NB4 (cell line): ENCODE measurements at regions not wholly inside any gene's neighbourhood (a gene's known extent, or its start where the extent isn't known, plus 50 kb on each side); places are given as distances from the start of the nearest gene placed in this dataset.
"Not testable (repeated sequence)": the region's sequence is repeated elsewhere in the genome, so short reads cannot be mapped to it uniquely, and the experiment has no call there.

Experiments used
- DNase-seq: peaks from one replicate; pipeline ENCODE4 v3.0.0; 2010; ENCODE audit warnings: low read depth
- H3K4me3 ChIP-seq: one replicate; pipeline ENCODE4 v1.5.1; 2011; ENCODE audit warnings: mild to moderate bottlenecking, low read depth, low read length, moderate library complexity
- CTCF ChIP-seq: IDR thresholded peaks from one replicate; pipeline ENCODE4 v1.5.1; 2012; ENCODE audit warnings: low read depth, low read length
- MYC ChIP-seq: IDR thresholded peaks from 2 replicates; pipeline ENCODE4 v1.6.1; 2011; ENCODE audit warnings: low read depth, low read length
- POLR2A ChIP-seq: IDR thresholded peaks from 2 replicates; pipeline ENCODE4 v1.6.1; 2011; ENCODE audit warnings: mild to moderate bottlenecking; ENCODE audit not compliant: insufficient read length; ENCODE audit errors: extremely low read depth
- TF ChIP-seq, protein P1 (sequence below): IDR thresholded peaks from 2 replicates; pipeline ENCODE4 v1.6.1; 2011; ENCODE audit warnings: low read depth, low read length

- TF ChIP-seq CTCF (no peak), MYC (no peak), POLR2A (no peak)
- TF ChIP-seq, protein P1, sequence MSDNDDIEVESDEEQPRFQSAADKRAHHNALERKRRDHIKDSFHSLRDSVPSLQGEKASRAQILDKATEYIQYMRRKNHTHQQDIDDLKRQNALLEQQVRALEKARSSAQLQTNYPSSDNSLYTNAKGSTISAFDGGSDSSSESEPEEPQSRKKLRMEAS, result no peak
- DNase-seq, result no peak
- no peak overlapping the region for H3K4me3 ChIP-seq
Measured at GRCh38 chr14:30017370-30017993, 89.8 kb upstream of the PRKD1 start.

- no peak overlapping the region for H3K4me3 ChIP-seq
- no peak for DNase-seq
- no peak for TF ChIP-seq MYC
- no peak for TF ChIP-seq POLR2A
- no peak for TF ChIP-seq CTCF
- TF ChIP-seq, protein P1, result no peak
Measured at GRCh38 chr14:30020271-30020670, 92.6 kb upstream of the PRKD1 start.

- TF ChIP-seq, protein P1, result no peak
- no peak for TF ChIP-seq CTCF
- TF ChIP-seq MYC, result no peak
- TF ChIP-seq POLR2A, result no peak
- H3K4me3 ChIP-seq, result no peak overlapping the region
Measured at GRCh38 chr14:30020687-30021086, 93.0 kb upstream of the PRKD1 start.

DNA sequence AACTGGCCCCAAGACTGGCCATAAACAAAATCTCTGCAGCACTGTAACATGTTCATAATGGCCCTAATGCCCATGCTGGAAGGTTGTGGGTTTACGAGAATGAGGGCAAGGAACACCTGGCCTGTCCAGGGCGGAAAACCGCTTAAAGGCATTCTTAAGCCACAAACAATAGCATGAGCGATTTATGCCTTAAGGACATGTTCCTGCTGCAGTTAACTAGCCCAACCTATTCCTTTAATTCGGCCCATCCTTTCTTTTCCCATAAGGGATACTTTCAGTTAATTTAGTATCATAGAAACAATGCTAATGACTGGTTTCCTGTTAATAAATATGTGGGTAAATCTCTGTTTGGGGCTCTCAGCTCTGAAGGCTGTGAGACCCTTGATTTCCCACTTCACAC, 95.7 kb upstream of the PRKD1 start:
- not testable (repeated sequence) for DNase-seq, H3K4me3 ChIP-seq

More at GRCh38 chr14:30020687-30021086, 93.0 kb upstream of the PRKD1 start:
- DNase-seq, result no peak

DNA sequence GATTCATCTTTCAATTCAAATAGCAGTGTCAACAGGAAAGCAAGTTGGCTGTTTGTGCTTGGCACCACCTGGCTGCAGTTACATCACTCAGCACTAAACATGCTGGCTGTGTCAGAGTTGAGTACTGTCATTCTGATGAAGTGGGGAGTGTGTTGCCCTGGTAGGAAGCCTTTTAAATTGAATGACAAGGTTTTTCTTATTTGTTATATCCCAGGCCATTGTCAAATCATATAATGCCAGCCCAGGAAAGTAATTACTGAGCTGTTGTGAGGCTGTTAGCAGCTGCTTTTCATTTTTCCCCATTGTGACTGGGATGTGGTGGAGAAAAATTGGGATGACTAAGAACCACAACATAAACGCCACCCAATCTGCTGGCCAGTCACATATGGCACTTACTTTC, 106.5 kb upstream of the PRKD1 start:
- TF ChIP-seq, protein P1, result no peak
- TF ChIP-seq POLR2A, result no peak
- no peak for TF ChIP-seq MYC
- TF ChIP-seq CTCF, result no peak
- DNase-seq, result no peak
- H3K4me3 ChIP-seq, result no peak overlapping the region

GRCh38 chr14:30035361-30035760, 107.7 kb upstream of the PRKD1 start:
- TF ChIP-seq, protein P1, result no peak
- TF ChIP-seq CTCF, result no peak
- no peak for TF ChIP-seq MYC
- no peak for TF ChIP-seq POLR2A
- H3K4me3 ChIP-seq, result no peak overlapping the region
- DNase-seq, result no peak
